ENCODE measurements at regions not wholly inside any gene's neighbourhood (a gene's known extent, or its start where the extent isn't known, plus 50 kb on each side); places are given as distances from the start of the nearest gene placed in this dataset.

DNA sequence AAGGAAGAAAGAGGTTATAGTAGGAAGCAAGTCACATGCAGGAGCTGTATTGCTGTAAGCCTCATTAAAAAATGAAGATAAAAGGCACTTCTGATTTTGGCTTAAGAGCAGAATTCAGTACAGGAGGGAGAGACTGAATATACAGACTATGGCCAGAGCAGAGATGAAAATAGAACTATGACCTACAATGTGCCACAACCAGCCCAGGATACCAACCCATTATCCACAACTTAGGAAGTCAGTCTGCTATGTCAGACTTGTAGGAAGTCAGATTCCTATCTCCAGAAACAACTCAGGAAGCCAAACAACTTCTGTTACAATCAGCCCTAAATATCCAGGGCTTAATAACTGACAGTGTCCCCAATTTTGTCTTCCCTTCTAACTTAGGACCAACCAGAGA lies 156.2 kb upstream of the ANKH start:
- no peak overlapping the region for H3K4me2 ChIP-seq (ENCODE audit: control insufficient read depth, insufficient read depth)
- no peak for FAIRE-seq
- H3K36me3 ChIP-seq (ENCODE audit: control insufficient read depth in 2 of 2, insufficient read depth in 2 of 2, low read length in 1 of 2), result no peaks in the 10 kb centered on the region
- no peak overlapping the region for H3K9ac ChIP-seq (ENCODE audit: control insufficient read depth, insufficient read depth, low read length)
- ChIA-PET RAD21 (ENCODE audit: unreplicated experiment) (no interaction called here), CTCF (interaction anchor here (1.0 kb wide), 1 partner anchor 25 kb away, joined by 3 read pairs; no protein-coding TSS in a partner anchor), SMC1A (ENCODE audit: uncharacterized antibody, unreplicated experiment) (no interaction called here), POLR2A (no interaction called here)
- no peaks in the 10 kb centered on the region for H3K9me3 ChIP-seq (replicated peaks; ENCODE audit: control insufficient read depth, insufficient read depth, low read length)
- no peak for DNase-seq (ENCODE audit: low read depth, low spot score)
- H3K4me3 ChIP-seq, result no peak overlapping the region
- H4K20me1 ChIP-seq (ENCODE audit: control insufficient read depth, insufficient read depth), result no peaks in the 10 kb centered on the region
- no peak overlapping the region for H3K27ac ChIP-seq (ENCODE audit: control insufficient read depth, insufficient read depth)
- in situ Hi-C loops (cut with MboI) (no loop called here), intact Hi-C loops (cut with micrococcal nuclease; ENCODE audit: unreplicated experiment) (no loop called here)
- ATAC-seq, result no peak
- no peak overlapping the region for H2AFZ ChIP-seq (ENCODE audit: control insufficient read depth, low read depth, low read length)
- H3K27me3 ChIP-seq (replicated peaks in 1 of 2; ENCODE audit: control insufficient read depth in 2 of 2, insufficient read depth in 2 of 2, low read length in 1 of 2), result no peaks in the 10 kb centered on the region; a peak in 1 of 4 replicates
- no peaks in the 10 kb centered on the region for H3K79me2 ChIP-seq (ENCODE audit: control insufficient read depth, insufficient read depth, low read length)
- BruUV-seq (replicated peaks), result no TSS peak
- TF ChIP-seq NFYA (IDR thresholded peaks at IDR 0.05; ENCODE audit: borderline replicate concordance, low read depth, low read length) (no peak), FOXK2 (IDR thresholded peaks at IDR 0.05) (no peak), CBFB (IDR thresholded peaks at IDR 0.05; ENCODE audit: low read depth) (no peak), EZH2 (IDR thresholded peaks at IDR 0.05; ENCODE audit: borderline replicate concordance, control insufficient read depth, low read depth, low read length) (no peak), BRCA1 (IDR thresholded peaks at IDR 0.05; ENCODE audit: low read depth, low read length) (no peak), WRNIP1 (IDR thresholded peaks at IDR 0.05; ENCODE audit: borderline replicate concordance, low read depth, low read length) (no peak)
- no peaks in the 10 kb centered on the region for H3K4me1 ChIP-seq (ENCODE audit: control insufficient read depth, insufficient read depth, low read length)

DNA sequence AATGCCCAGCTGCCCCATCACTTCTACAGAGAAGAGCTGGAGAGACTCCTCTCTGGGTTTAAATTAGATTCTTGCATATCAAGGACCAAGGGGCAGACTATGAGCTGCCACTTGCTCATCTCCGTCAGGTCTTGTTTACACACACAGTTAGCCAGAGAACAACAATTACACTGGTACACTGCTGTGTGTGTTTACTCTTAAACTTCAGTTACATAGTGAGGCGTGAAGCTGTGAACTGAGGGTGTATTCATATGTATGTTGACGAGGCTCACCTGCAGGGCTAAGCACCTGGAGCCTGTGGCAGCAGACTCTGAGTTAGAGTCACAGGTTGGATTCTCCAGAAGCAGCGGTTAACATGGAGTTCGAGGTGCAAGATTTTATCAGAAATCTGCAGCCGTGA lies 155.4 kb upstream of the ANKH start:
- no TSS peak for BruUV-seq (replicated peaks)
- 21% methylated on average over 6 of the region's 6 CpGs for WGBS (ENCODE audit: insufficient coverage, insufficient replicate concordance, low lambda C conversion rate, missing lambda C conversion rate)
- DNase-seq (ENCODE audit: low read depth, low spot score), result no peak
- H3K27me3 ChIP-seq (replicated peaks in 1 of 2; ENCODE audit: control insufficient read depth in 2 of 2, insufficient read depth in 2 of 2, low read length in 1 of 2), result no peaks in the 10 kb centered on the region; a peak in 1 of 4 replicates
- RAD21 ChIA-PET (ENCODE audit: unreplicated experiment), result no interaction called here
- POLR2A ChIA-PET, result no interaction called here
- H3K4me2 ChIP-seq (ENCODE audit: control insufficient read depth, insufficient read depth), result no peak overlapping the region
- TF ChIP-seq ZNF622 (IDR thresholded peaks at IDR 0.05) (no peak), JUND (IDR thresholded peaks at IDR 0.05; ENCODE audit: low read depth, low read length) (no peak), HDAC2 (IDR thresholded peaks at IDR 0.05) (no peak), TARDBP (IDR thresholded peaks at IDR 0.05; ENCODE audit: borderline replicate concordance) (no peak), BHLHE40 (IDR thresholded peaks at IDR 0.05; ENCODE audit: borderline replicate concordance in 1 of 2, low read depth in 2 of 2, low read length in 1 of 2) (no peak), CHD1 (IDR thresholded peaks at IDR 0.05; ENCODE audit: low read depth, low read length) (no peak), TBL1XR1 (IDR thresholded peaks at IDR 0.05; ENCODE audit: low read depth, low read length) (no peak), NFYA (IDR thresholded peaks at IDR 0.05; ENCODE audit: borderline replicate concordance, low read depth, low read length) (no peak)
- TF ChIP-seq, protein P1, sequence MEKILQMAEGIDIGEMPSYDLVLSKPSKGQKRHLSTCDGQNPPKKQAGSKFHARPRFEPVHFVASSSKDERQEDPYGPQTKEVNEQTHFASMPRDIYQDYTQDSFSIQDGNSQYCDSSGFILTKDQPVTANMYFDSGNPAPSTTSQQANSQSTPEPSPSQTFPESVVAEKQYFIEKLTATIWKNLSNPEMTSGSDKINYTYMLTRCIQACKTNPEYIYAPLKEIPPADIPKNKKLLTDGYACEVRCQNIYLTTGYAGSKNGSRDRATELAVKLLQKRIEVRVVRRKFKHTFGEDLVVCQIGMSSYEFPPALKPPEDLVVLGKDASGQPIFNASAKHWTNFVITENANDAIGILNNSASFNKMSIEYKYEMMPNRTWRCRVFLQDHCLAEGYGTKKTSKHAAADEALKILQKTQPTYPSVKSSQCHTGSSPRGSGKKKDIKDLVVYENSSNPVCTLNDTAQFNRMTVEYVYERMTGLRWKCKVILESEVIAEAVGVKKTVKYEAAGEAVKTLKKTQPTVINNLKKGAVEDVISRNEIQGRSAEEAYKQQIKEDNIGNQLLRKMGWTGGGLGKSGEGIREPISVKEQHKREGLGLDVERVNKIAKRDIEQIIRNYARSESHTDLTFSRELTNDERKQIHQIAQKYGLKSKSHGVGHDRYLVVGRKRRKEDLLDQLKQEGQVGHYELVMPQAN (conservative IDR thresholded peaks at IDR 0.05), result no peak
- TF ChIP-seq, protein P2, sequence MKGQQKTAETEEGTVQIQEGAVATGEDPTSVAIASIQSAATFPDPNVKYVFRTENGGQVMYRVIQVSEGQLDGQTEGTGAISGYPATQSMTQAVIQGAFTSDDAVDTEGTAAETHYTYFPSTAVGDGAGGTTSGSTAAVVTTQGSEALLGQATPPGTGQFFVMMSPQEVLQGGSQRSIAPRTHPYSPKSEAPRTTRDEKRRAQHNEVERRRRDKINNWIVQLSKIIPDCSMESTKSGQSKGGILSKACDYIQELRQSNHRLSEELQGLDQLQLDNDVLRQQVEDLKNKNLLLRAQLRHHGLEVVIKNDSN (IDR thresholded peaks at IDR 0.05; ENCODE audit: borderline replicate concordance, extremely low read length, insufficient read depth, low read depth, low read length), result no peak
- TF ChIP-seq, protein P3, sequence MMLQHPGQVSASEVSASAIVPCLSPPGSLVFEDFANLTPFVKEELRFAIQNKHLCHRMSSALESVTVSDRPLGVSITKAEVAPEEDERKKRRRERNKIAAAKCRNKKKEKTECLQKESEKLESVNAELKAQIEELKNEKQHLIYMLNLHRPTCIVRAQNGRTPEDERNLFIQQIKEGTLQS (IDR thresholded peaks at IDR 0.05; ENCODE audit: borderline replicate concordance, extremely low read depth, low read depth, low read length), result no peak
- H3K9ac ChIP-seq (ENCODE audit: control insufficient read depth, insufficient read depth, low read length), result no peak overlapping the region
- in situ Hi-C loops (cut with MboI), result no loop called here
- SMC1A ChIA-PET (ENCODE audit: uncharacterized antibody, unreplicated experiment), result no interaction called here
- H3K27ac ChIP-seq (ENCODE audit: control insufficient read depth, insufficient read depth), result no peak overlapping the region
- FAIRE-seq, result no peak
- intact Hi-C loops (cut with micrococcal nuclease; ENCODE audit: unreplicated experiment), result no loop called here
- no peak for ATAC-seq
- H3K36me3 ChIP-seq (ENCODE audit: control insufficient read depth in 2 of 2, insufficient read depth in 2 of 2, low read length in 1 of 2), result no peaks in the 10 kb centered on the region
- H3K9me3 ChIP-seq (replicated peaks; ENCODE audit: control insufficient read depth, insufficient read depth, low read length), result no peaks in the 10 kb centered on the region
- CTCF ChIA-PET, result interaction anchor here (1.0 to 1.7 kb wide), 2 partner anchors 12 to 24 kb away, joined by 3 to 4 read pairs; no protein-coding TSS in a partner anchor
- no peaks in the 10 kb centered on the region for H3K79me2 ChIP-seq (ENCODE audit: control insufficient read depth, insufficient read depth, low read length)
- no peaks in the 10 kb centered on the region for H4K20me1 ChIP-seq (ENCODE audit: control insufficient read depth, insufficient read depth)
- no peaks in the 10 kb centered on the region for H3K4me1 ChIP-seq (ENCODE audit: control insufficient read depth, insufficient read depth, low read length)
- no peak overlapping the region for H2AFZ ChIP-seq (ENCODE audit: control insufficient read depth, low read depth, low read length)
- H3K4me3 ChIP-seq, result no peak overlapping the region
